ENCODE measurements at regions not wholly inside any gene's neighbourhood (a gene's known extent, or its start where the extent isn't known, plus 50 kb on each side); places are given as distances from the start of the nearest gene placed in this dataset.
A peak's percentile ranks its signal among the peaks of the same experiment; 100 is the strongest.

GRCh38 chr12:125412506-125412905 lies 347.3 kb downstream of the AACS start:
- no peak overlapping the region for H3K4me3 ChIP-seq (ENCODE audit: low read depth, low read length)
- TF ChIP-seq, protein P1, sequence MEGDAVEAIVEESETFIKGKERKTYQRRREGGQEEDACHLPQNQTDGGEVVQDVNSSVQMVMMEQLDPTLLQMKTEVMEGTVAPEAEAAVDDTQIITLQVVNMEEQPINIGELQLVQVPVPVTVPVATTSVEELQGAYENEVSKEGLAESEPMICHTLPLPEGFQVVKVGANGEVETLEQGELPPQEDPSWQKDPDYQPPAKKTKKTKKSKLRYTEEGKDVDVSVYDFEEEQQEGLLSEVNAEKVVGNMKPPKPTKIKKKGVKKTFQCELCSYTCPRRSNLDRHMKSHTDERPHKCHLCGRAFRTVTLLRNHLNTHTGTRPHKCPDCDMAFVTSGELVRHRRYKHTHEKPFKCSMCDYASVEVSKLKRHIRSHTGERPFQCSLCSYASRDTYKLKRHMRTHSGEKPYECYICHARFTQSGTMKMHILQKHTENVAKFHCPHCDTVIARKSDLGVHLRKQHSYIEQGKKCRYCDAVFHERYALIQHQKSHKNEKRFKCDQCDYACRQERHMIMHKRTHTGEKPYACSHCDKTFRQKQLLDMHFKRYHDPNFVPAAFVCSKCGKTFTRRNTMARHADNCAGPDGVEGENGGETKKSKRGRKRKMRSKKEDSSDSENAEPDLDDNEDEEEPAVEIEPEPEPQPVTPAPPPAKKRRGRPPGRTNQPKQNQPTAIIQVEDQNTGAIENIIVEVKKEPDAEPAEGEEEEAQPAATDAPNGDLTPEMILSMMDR (IDR thresholded peaks at IDR 0.05; ENCODE audit: borderline replicate concordance, insufficient read depth, low read depth, low read length) = no peak

DNA sequence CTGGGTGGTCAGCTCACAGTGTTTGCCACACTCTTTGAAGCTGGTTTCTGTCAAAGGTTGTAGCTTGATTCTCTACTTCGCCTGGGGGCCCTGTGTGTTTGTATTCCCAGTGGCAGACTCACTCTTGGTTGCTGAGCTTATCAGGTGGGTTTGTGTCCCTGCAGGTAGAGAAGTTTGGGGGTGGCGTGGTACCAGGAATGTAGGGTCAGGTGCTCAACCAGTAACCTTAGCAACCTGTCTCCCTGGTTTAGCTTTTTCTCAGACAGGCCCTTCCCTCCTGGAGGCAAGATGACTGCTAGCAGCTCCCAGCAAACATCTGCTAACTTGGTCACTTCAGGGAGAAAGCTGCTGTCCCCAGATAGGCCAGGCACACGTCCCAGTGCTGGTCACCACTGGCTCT lies 352.2 kb downstream of the AACS start:
- TF ChIP-seq, protein P1 (IDR thresholded peaks at IDR 0.05; ENCODE audit: borderline replicate concordance, insufficient read depth, low read depth, low read length) = no peak

GRCh38 chr12:125418902-125419564 lies 353.8 kb downstream of the AACS start:
- TF ChIP-seq, protein P1 (IDR thresholded peaks at IDR 0.05; ENCODE audit: borderline replicate concordance, insufficient read depth, low read depth, low read length) = no peak
- H3K4me3 ChIP-seq (ENCODE audit: low read depth, low read length) = no peak overlapping the region

More for the DNA sequence above, 352.2 kb downstream of the AACS start:
- no peak overlapping the region for H3K4me3 ChIP-seq (ENCODE audit: low read depth, low read length)

GRCh38 chr12:125424909-125425308 lies 359.7 kb downstream of the AACS start:
- TF ChIP-seq, protein P1 (IDR thresholded peaks at IDR 0.05; ENCODE audit: borderline replicate concordance, insufficient read depth, low read depth, low read length) = 0 out of 2 replicates have a peak, but pooled peaks have one; percentile 6

GRCh38 chr12:125431516-125431915 lies 366.3 kb downstream of the AACS start:
- TF ChIP-seq, protein P1 (IDR thresholded peaks at IDR 0.05; ENCODE audit: borderline replicate concordance, insufficient read depth, low read depth, low read length) = no peak
- H3K4me3 ChIP-seq (ENCODE audit: low read depth, low read length) = no peak overlapping the region

More at GRCh38 chr12:125424909-125425308, 359.7 kb downstream of the AACS start:
- H3K4me3 ChIP-seq (ENCODE audit: low read depth, low read length) = no peak overlapping the region

GRCh38 chr12:125434131-125434530 lies 368.9 kb downstream of the AACS start:
- no peak overlapping the region for H3K4me3 ChIP-seq (ENCODE audit: low read depth, low read length)
- TF ChIP-seq, protein P1 (IDR thresholded peaks at IDR 0.05; ENCODE audit: borderline replicate concordance, insufficient read depth, low read depth, low read length) = no peak

DNA sequence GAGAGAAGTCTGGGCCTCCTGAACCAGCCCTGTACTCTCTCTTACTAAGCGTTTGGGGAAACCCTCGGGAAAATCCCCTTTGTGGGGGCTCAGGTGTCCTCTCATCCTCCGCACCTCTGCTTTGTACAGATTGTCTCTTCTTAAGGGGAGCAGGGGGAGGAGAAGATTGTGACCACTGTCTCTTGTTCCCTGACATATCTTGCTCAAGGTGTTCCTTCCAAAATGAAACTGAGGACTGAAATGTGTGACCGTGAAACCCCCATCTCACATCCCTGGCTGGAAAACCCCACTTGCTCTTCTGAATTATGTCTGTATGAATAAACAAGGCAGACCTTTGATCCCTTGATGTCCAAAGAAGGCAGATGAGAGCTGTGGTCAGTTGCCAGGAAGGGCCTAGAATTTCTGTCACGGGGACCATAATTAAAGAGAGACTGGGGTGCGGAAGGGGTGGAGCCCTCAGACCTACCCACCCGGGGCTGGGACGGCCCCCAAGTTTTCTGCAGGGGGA lies 369.8 kb downstream of the AACS start:
- TF ChIP-seq, protein P1 (IDR thresholded peaks at IDR 0.05; ENCODE audit: borderline replicate concordance, insufficient read depth, low read depth, low read length) = no peak
- peak overlapping the region; percentile 23 for H3K4me3 ChIP-seq (ENCODE audit: low read depth, low read length)

Data from GM12875 (cell line).